Thyroid gland (tissue), 4 donors: ENCODE measurements at regions not wholly inside any gene's neighbourhood (a gene's known extent, or its start where the extent isn't known, plus 50 kb on each side); places are given as distances from the start of the nearest gene placed in this dataset.

Source experiments
- DNase-seq, 2 donors: peaks; one replicate each; pipeline ENCODE4 v3.0.0-alpha.2; 2019
- H3K27ac ChIP-seq, 3 donors: fragments of 200-600 bp; sonication (generic); 1 replicate in 2 of 3; 2 replicates in 1 of 3; pipeline ENCODE4 v1.5.1; 2016 to 2019; ENCODE audit warnings: mild to moderate bottlenecking in 1 of 3, moderate library complexity in 1 of 3
- H3K27me3 ChIP-seq: fragments of 200-600 bp; sonication (generic); one replicate; pipeline ENCODE4 v1.5.1; 2019
- H3K36me3 ChIP-seq, 2 donors: fragments of 200-600 bp; sonication (generic); one replicate each; pipeline ENCODE4 v1.5.1; 2016 to 2019
- H3K4me1 ChIP-seq, 2 donors: fragments of 200-600 bp; sonication (generic); one replicate each; pipeline ENCODE4 v1.5.1; 2017 to 2019
- H3K4me3 ChIP-seq, 3 donors: fragments of 200-600 bp; sonication (generic); replicated peaks in 1 of 3; 1 replicate in 2 of 3; 2 replicates in 1 of 3; pipeline ENCODE4 v1.5.1; 2016; ENCODE audit warnings: mild to moderate bottlenecking in 1 of 3
- H3K9me3 ChIP-seq: fragments of 200-600 bp; sonication (generic); one replicate; pipeline ENCODE4 v1.5.1; 2017
- CTCF ChIP-seq, 6 experiments: fragments of 200-600 bp in 3 of 6; fragments of 450-650 bp in 3 of 6; sonication (generic) in 3 of 6; IDR thresholded peaks; one replicate each; pipeline ENCODE4 v1.5.1; 2016 to 2019; ENCODE audit warnings: antibody characterized with exemption in 6 of 6, mild to moderate bottlenecking in 2 of 6, inconsistent platforms in 1 of 6, moderate library complexity in 1 of 6
- POLR2A ChIP-seq, 2 donors: fragments of 450-650 bp; IDR thresholded peaks; one replicate each; pipeline ENCODE4 v1.6.1; 2017; ENCODE audit warnings: antibody characterized with exemption in 2 of 2, mild to moderate bottlenecking in 2 of 2, moderate library complexity in 1 of 2
- WGBS, 2 donors: methylation state at CpG; one replicate each; pipeline ENCODE4 v1.1.5; 2017; 5-methylcytosine and 5-hydroxymethylcytosine counted together
- intact Hi-C: fragments of 100-400 bp; cut with DNase I; formaldehyde crosslinking; loops from one replicate; pipeline ENCODE4 v1.15.1; 2023

GRCh38 chr3:139771331-139771730 is 93.6 kb upstream of the NMNAT3 start:
- 34 to 43% methylated on average over 2 of the region's 2 CpGs for WGBS, 2 donors
- intact Hi-C loops, result no loop called here
- H3K4me1 ChIP-seq, result no peaks in the 10 kb centered on the region
- H3K36me3 ChIP-seq, result no peaks in the 10 kb centered on the region
- no peaks in the 10 kb centered on the region for H3K9me3 ChIP-seq
- no peak overlapping the region for H3K4me3 ChIP-seq
- no peak overlapping the region for H3K27ac ChIP-seq
- H3K27me3 ChIP-seq, result no peaks in the 10 kb centered on the region
- TF ChIP-seq CTCF (IDR thresholded peaks at IDR 0.05), result no peak
- TF ChIP-seq POLR2A (IDR thresholded peaks at IDR 0.05), result no peak
- no peak for DNase-seq

GRCh38 chr3:139770577-139770976 is 92.8 kb upstream of the NMNAT3 start:
- intact Hi-C loops, result no loop called here
- no peaks in the 10 kb centered on the region for H3K9me3 ChIP-seq
- WGBS, 2 donors, result 77 to 90% methylated on average over 7 of the region's 7 CpGs
- H3K27ac ChIP-seq, result no peak overlapping the region
- no peak for TF ChIP-seq CTCF (IDR thresholded peaks at IDR 0.05)
- no peak for TF ChIP-seq POLR2A (IDR thresholded peaks at IDR 0.05)
- H3K27me3 ChIP-seq, result no peaks in the 10 kb centered on the region
- no peak for DNase-seq
- no peak overlapping the region for H3K4me3 ChIP-seq
- H3K36me3 ChIP-seq, result no peaks in the 10 kb centered on the region
- no peaks in the 10 kb centered on the region for H3K4me1 ChIP-seq

GRCh38 chr3:139769796-139770195 is 92.0 kb upstream of the NMNAT3 start:
- no peak overlapping the region for H3K4me3 ChIP-seq
- H3K36me3 ChIP-seq, result no peaks in the 10 kb centered on the region
- H3K4me1 ChIP-seq, result no peaks in the 10 kb centered on the region
- WGBS, 2 donors, result 78 to 94% methylated on average over 4 of the region's 4 CpGs
- intact Hi-C loops, result no loop called here
- H3K27me3 ChIP-seq, result no peaks in the 10 kb centered on the region
- no peak for DNase-seq
- no peak for TF ChIP-seq CTCF (IDR thresholded peaks at IDR 0.05)
- no peak for TF ChIP-seq POLR2A (IDR thresholded peaks at IDR 0.05)
- no peak overlapping the region for H3K27ac ChIP-seq
- no peaks in the 10 kb centered on the region for H3K9me3 ChIP-seq

- no peak overlapping the region for H3K27ac ChIP-seq
- no peak for DNase-seq
- H3K9me3 ChIP-seq, result no peaks in the 10 kb centered on the region
- intact Hi-C loops, result no loop called here
- 55 to 68% methylated on average over 3 of the region's 3 CpGs for WGBS, 2 donors
- TF ChIP-seq CTCF (IDR thresholded peaks at IDR 0.05), result no peak
- TF ChIP-seq POLR2A (IDR thresholded peaks at IDR 0.05), result no peak
- H3K4me1 ChIP-seq, result no peaks in the 10 kb centered on the region
- no peaks in the 10 kb centered on the region for H3K36me3 ChIP-seq
- no peaks in the 10 kb centered on the region for H3K27me3 ChIP-seq
- H3K4me3 ChIP-seq, result no peak overlapping the region
These were observed 87.2 kb upstream of the NMNAT3 start for GRCh38 chr3:139764936-139765335.

GRCh38 chr3:139764069-139764905 is 86.5 kb upstream of the NMNAT3 start:
- Histone ChIP-seq H3K4me3 (no peak overlapping the region), H3K27ac (no peak overlapping the region), H3K9me3 (no peaks in the 10 kb centered on the region), H3K36me3 (no peaks in the 10 kb centered on the region), H3K27me3 (no peaks in the 10 kb centered on the region), H3K4me1 (no peaks in the 10 kb centered on the region)
- TF ChIP-seq CTCF (IDR thresholded peaks at IDR 0.05), result no peak
- TF ChIP-seq POLR2A (IDR thresholded peaks at IDR 0.05), result no peak
- intact Hi-C loops, result no loop called here
- 71% methylated on average over 7 of the region's 7 CpGs for WGBS, 2 donors
- no peak for DNase-seq
